ENCODE measurements at regions not wholly inside any gene's neighbourhood (a gene's known extent, or its start where the extent isn't known, plus 50 kb on each side); places are given as distances from the start of the nearest gene placed in this dataset.

DNA sequence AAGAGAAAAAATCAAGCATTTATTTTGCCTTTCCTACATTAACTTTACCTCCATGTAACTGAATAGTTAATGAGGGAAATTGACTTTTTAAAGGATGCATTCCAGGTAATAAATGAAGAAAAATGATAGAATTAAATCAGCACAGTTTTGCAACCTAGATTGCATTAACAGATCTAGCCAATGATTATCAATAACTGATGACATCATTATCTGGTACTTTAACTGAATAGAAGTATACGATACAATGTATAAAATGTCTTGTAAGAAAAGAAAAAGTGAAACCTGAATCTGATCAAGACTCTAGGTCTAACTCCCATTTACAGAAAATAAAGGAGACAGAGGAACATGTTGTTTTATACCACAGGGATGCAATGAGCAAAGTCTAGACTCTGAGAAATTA is 126.0 kb upstream of the XPO1 start:
- TF ChIP-seq, protein P1, sequence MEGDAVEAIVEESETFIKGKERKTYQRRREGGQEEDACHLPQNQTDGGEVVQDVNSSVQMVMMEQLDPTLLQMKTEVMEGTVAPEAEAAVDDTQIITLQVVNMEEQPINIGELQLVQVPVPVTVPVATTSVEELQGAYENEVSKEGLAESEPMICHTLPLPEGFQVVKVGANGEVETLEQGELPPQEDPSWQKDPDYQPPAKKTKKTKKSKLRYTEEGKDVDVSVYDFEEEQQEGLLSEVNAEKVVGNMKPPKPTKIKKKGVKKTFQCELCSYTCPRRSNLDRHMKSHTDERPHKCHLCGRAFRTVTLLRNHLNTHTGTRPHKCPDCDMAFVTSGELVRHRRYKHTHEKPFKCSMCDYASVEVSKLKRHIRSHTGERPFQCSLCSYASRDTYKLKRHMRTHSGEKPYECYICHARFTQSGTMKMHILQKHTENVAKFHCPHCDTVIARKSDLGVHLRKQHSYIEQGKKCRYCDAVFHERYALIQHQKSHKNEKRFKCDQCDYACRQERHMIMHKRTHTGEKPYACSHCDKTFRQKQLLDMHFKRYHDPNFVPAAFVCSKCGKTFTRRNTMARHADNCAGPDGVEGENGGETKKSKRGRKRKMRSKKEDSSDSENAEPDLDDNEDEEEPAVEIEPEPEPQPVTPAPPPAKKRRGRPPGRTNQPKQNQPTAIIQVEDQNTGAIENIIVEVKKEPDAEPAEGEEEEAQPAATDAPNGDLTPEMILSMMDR (IDR thresholded peaks at IDR 0.05; ENCODE audit: low read depth, low read length, missing input control), result no peak
- TF ChIP-seq YY1 (IDR thresholded peaks at IDR 0.05) (no peak), RAD21 (IDR thresholded peaks at IDR 0.05) (no peak), SP1 (IDR thresholded peaks at IDR 0.05) (no peak), HNF4A (conservative IDR thresholded peaks at IDR 0.05) (no peak), TAF1 (conservative IDR thresholded peaks at IDR 0.05) (no peak), GABPA (IDR thresholded peaks at IDR 0.05 in 1 of 2, conservative IDR thresholded peaks at IDR 0.05 in 1 of 2) (no peak)
- TF ChIP-seq, protein P2, sequence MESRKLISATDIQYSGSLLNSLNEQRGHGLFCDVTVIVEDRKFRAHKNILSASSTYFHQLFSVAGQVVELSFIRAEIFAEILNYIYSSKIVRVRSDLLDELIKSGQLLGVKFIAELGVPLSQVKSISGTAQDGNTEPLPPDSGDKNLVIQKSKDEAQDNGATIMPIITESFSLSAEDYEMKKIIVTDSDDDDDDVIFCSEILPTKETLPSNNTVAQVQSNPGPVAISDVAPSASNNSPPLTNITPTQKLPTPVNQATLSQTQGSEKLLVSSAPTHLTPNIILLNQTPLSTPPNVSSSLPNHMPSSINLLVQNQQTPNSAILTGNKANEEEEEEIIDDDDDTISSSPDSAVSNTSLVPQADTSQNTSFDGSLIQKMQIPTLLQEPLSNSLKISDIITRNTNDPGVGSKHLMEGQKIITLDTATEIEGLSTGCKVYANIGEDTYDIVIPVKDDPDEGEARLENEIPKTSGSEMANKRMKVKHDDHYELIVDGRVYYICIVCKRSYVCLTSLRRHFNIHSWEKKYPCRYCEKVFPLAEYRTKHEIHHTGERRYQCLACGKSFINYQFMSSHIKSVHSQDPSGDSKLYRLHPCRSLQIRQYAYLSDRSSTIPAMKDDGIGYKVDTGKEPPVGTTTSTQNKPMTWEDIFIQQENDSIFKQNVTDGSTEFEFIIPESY (IDR thresholded peaks at IDR 0.05), result no peak
- TF ChIP-seq, protein P3, sequence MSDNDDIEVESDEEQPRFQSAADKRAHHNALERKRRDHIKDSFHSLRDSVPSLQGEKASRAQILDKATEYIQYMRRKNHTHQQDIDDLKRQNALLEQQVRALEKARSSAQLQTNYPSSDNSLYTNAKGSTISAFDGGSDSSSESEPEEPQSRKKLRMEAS (IDR thresholded peaks at IDR 0.05), result no peak

All from liver (tissue), 3 donors.